Spleen (tissue), 7 donors: ENCODE measurements at regions not wholly inside any gene's neighbourhood (a gene's known extent, or its start where the extent isn't known, plus 50 kb on each side); places are given as distances from the start of the nearest gene placed in this dataset.
"Not testable (repeated sequence)": the region's sequence is repeated elsewhere in the genome, so short reads cannot be mapped to it uniquely, and the experiment has no call there.

Experiments
- POLR2A ChIP-seq, 3 donors: fragments of 450-650 bp; IDR thresholded peaks; one replicate each; pipeline ENCODE4 v1.5.1; 2017; ENCODE audit warnings: antibody characterized with exemption in 3 of 3, mild to moderate bottlenecking in 1 of 3
- POLR2AphosphoS5 ChIP-seq, 3 donors: sonication (generic); formaldehyde crosslinking; IDR thresholded peaks; one replicate each; pipeline ENCODE4 v1.5.1; 2017; ENCODE audit warnings: antibody characterized with exemption in 3 of 3
- TF ChIP-seq, protein P1 (sequence below), 11 experiments: fragments of 200-600 bp in 7 of 11; fragments of 450-650 bp in 4 of 11; sonication (generic) in 4 of 11; IDR thresholded peaks in 8 of 11; conservative IDR thresholded peaks in 3 of 11; 1 replicate in 7 of 11; 2 replicates in 4 of 11; pipeline versions ENCODE4 v1.4.0 to v1.8.0; 2016 to 2021; ENCODE audit warnings: antibody characterized with exemption in 11 of 11, inconsistent platforms in 4 of 11, mild to moderate bottlenecking in 1 of 11
- donor health status: DM: no; HTN: no; CAD: no; lungs with moderate emphysema.
- donor health status: DM: no; HTN: no; CAD: no.
- donor health status: DM: no; HTN: no; CAD: no.

DNA sequence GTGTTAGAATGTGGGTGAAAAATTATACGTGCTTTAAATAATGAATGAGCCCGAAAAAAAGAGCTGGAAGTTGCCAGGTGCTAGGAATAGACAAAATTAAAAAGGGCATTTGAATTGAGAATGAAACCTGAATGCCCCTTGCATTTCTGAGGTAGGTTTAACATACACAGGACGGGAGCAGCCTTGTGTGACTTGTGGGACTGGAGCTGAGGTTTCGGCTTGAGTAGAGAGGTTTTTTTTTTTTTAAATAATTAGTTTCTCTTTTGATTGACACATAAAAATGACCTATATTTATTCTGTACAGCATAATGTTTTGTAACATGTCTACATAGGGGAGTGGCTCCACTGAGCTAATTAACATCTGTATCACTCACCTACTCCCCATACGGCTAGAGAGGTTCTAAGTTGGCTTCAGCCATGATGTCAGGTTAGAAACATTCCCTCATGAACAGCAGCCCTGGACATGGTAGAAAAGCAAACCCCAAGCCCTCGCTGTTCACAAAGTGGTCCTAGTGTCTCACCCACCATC, 424.0 kb downstream of the TMEM121 start:
- not testable (repeated sequence) for TF ChIP-seq POLR2A, POLR2AphosphoS5 (IDR thresholded peaks at IDR 0.05)
- TF ChIP-seq, protein P1, sequence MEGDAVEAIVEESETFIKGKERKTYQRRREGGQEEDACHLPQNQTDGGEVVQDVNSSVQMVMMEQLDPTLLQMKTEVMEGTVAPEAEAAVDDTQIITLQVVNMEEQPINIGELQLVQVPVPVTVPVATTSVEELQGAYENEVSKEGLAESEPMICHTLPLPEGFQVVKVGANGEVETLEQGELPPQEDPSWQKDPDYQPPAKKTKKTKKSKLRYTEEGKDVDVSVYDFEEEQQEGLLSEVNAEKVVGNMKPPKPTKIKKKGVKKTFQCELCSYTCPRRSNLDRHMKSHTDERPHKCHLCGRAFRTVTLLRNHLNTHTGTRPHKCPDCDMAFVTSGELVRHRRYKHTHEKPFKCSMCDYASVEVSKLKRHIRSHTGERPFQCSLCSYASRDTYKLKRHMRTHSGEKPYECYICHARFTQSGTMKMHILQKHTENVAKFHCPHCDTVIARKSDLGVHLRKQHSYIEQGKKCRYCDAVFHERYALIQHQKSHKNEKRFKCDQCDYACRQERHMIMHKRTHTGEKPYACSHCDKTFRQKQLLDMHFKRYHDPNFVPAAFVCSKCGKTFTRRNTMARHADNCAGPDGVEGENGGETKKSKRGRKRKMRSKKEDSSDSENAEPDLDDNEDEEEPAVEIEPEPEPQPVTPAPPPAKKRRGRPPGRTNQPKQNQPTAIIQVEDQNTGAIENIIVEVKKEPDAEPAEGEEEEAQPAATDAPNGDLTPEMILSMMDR (IDR thresholded peaks at IDR 0.05 in 8 of 11, conservative IDR thresholded peaks at IDR 0.05 in 3 of 11) = not testable (repeated sequence)
